HG03521 (cell line): ENCODE measurements at regions not wholly inside any gene's neighbourhood (a gene's known extent, or its start where the extent isn't known, plus 50 kb on each side); places are given as distances from the start of the nearest gene placed in this dataset.

ENCODE experiments used
- ATAC-seq: cut with Tn5 transposase; IDR thresholded peaks from one replicate; pipeline ENCODE4 v1.9.1; 2021; ENCODE audit warnings: mild to moderate bottlenecking, moderate library complexity; ENCODE audit not compliant: unreplicated experiment

- no peak for ATAC-seq
These were observed 330.1 kb downstream of the DLEU7 start for GRCh38 chr13:50513300-50513877.

GRCh38 chr13:50514249-50514648, 329.2 kb downstream of the DLEU7 start:
- ATAC-seq = no peak

DNA sequence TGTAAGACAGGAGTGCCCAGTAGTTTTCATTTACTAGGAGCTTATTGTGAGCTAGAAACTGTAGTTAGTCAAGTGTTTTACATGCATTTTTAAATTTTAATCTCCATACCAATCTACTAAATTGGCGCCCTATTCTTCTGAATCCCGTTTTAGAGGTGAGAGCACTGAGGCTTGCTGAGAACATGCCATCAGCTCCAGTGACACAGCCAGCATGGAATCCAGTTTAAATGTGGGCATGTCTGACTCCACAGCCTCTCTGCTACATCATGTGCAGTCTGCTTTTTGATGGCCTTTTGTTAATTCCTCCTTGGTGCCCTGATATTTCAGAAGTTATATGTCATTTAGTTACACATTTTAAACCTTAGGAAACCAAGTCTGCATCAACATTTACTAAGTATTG, 325.4 kb downstream of the DLEU7 start:
- no peak for ATAC-seq

DNA sequence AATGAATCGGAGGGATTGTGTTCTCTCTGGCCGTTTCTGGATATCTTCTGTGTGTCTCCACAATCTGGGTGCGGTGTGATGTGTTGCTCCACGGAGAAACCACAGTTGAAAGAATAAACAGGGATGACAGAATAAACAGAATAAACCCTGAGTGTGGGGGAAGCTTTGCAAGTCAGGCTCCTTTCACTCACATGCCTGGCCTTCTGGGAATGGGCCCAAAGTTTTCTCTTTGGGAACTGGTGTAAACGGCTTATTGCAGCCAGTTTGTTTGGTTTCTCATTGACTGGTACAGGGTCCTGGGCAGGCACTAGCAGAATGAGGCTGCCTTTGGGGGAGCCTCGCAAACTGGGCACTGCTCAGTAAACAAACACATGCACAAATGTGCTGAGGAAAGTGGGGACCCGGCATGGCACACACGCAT, 324.7 kb downstream of the DLEU7 start:
- no peak for ATAC-seq

GRCh38 chr13:50519866-50520265, 323.6 kb downstream of the DLEU7 start:
- ATAC-seq = no peak

GRCh38 chr13:50521006-50521830, 322.3 kb downstream of the DLEU7 start:
- ATAC-seq = no peak

GRCh38 chr13:50521831-50522149, 321.7 kb downstream of the DLEU7 start:
- no peak for ATAC-seq

DNA sequence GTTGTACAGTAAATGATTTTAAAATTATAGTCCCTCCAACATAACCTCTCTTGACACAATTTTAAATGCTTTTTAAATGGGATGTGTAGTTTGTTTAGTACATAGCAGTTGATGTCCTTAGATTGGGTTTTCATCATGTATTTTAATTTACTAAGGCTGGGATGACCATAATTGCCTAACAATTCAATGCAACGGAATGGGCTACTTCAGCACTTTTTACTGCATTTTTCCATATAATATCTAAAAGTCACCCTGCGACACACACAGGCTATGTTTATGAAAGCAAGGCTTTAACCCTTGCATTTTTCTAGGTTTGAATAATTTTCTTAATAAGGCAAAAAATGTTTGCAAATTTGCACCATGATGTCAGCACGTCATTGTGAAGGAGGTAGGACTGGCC, 321.0 kb downstream of the DLEU7 start:
- no peak for ATAC-seq

DNA sequence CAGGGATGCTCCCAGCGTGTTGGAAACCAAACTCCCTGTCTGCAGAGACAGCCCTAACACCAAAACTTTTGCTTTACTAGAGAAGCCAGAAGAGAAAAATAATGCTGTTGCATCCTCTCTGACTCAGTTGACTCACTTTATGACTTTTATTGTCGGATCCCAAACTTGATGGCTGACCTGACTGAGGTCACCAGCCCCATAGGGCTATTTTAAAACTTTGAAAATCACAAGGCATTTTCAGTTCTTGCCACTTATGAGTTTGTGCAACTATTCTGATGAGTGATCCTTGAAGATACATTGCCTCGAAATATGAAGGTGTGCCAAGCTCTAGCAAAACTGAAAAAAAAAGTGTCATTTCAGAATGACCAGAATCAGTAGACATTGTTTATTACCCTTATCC, 320.2 kb downstream of the DLEU7 start:
- no peak for ATAC-seq

DNA sequence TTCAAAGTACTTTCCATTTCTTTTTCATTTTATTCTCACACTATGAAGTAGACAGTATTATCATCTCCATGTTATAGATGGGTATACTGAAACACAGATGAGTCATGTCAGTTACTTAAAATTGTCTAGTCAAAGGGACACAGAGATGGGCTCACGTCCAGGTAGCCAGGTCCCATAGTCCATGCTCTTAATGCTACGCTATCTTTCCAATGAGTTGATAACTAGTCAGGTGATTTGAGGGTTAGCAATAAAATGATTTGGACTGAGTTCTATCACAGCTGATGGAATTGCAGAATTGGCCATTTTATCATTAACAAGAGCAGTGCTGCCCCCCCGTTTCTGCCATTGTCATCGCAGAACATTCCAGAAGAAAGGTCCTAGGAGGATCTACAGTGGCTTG, 318.9 kb downstream of the DLEU7 start:
- no peak for ATAC-seq

- ATAC-seq = no peak
These were observed 316.8 kb downstream of the DLEU7 start for GRCh38 chr13:50526661-50527071.

DNA sequence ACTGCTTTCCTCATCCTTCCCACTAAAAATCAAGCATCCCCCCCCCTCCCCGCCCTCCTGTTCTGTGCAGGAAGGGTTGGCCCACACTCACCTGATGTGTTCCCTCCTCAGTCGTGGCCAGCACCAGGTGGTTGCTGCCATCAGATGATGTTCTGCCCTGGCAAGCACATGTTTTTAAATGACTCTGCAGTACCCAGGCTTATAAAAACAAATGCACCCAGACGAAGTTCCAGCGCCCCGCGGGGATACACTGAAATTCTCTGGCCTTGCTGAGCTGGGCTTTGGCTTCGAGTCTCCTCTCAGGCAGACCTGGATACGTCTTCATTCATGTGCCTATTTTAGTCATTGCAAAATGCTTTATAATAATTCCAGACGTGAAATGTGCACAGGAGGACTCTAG, 316.3 kb downstream of the DLEU7 start:
- no peak for ATAC-seq

DNA sequence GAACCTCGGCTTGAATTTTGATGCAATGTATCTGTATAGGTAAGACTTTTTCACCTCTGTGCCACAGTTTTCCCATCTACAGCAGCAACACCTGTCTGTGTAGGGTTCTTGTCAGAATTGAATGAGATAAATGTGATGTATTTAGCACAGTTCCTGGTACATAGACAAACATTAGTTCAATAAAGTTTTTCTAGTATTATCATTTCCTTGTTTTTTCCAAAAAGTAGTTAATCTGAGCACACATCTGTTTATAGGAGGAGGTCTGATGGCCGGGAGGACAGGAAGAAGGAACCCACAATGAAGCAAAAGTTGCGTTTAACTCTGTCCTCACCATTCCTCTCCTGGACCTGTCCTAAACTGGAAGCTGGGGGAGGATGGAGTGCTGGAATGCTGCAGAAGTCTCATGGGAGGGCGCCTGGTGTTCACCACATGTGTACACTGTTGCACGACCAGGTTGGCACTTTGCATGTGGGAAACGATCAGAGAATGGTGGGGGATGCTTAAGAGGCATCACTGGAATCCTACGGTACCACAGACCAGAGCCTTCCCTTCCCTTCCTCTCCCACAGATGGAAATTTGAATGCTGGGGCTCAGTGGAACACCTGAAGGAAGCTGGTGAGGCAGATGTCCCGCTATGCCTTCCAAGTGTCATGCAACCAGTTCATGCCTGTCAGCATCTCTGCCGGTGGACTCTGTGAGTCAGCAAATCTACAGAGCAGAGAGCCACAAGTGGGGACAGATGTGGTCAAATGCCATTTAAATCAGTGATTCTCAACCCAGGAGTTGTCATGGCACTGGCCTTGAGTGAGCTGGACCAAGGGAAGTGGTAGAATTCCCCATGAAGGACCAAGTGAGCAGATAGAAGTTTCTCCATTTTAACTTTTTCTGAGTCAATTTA, 315.6 kb downstream of the DLEU7 start:
- no peak for ATAC-seq

- no peak for ATAC-seq
These were observed 314.2 kb downstream of the DLEU7 start for GRCh38 chr13:50529154-50529882.

DNA sequence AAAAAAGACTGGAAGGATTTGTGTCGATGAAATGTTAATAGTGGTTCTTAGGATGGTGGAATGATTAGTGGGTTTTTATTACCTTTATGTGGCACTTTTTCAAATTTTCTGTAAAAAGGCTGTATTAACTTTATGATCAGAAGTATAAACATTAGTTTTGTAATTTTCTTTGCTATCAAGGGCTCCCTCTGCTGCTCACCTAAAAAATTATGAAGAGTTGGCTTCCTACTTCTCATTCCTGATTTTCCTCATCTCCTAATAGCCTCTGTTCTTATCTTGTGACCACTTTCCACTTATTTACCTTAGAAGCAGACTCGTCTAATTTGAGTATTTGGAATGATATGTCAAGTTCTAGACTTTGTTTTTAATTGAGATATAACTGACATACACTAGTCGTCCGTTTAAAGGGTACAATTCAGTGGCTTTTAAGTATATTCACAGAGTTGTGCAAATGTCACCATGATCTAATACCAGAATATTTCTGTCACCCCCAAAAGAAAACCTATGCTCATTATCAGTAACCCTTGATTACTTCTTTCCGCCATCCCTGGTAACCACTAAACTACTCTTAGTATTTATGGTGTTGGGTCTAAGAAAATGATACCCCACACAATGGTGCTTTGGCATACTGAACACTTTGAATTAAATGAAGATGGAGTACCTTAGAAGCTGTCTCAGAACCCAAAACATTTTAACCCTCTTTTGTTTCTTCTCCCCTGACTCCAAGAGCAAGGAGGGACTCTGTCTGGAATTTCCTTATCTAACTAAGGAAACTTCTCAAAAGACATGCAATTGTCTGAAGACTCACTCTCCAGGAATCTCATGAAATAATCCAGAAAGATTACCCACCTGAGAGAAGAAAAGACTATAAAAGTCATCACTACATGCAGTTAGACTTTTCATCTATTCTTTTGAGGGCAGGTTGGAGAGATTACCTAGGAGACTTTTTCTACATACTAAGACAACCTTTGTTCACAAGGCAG, 311.3 kb downstream of the DLEU7 start:
- ATAC-seq = no peak

DNA sequence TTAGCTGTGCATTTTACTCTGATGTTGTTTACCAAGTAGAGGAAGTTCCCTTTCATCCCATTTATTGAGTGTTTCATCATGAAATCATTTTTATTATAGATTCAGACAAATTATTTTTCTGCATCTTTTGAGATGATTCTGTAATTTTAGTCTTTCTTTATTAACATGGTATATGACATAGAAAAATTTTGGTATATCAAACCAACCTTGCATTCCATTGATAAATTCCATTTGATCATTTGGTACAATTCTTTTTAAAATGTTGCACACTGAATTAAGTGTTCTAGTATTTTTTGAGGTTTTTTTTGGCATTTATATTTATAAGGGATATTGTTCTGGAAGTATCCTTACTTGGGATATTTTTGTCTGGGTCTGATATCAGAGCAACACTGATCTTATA, 308.4 kb downstream of the DLEU7 start:
- ATAC-seq = no peak

DNA sequence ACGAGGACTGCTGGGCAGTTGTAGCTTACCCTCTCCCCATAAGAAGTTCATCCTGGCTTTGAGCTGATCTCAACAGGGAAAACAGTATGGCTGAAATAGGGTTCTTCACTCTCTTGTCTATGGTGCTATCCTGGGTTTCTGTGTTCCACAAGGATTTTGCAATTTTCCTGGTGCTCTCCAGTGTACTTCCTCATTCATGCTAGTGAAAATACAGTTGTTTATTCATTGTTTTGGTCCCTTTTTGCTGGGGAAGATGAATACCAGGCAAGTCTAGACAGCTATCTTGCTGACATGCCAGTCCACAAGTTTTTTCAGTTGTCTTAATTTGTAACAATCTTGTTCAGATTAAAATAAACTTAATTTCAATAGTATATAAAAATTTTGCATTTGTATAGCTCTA, 306.5 kb downstream of the DLEU7 start:
- ATAC-seq = no peak

GRCh38 chr13:50539791-50540530, 303.5 kb downstream of the DLEU7 start:
- ATAC-seq = no peak

GRCh38 chr13:50543141-50543540, 300.4 kb downstream of the DLEU7 start:
- no peak for ATAC-seq
